ENCODE measurements at regions not wholly inside any gene's neighbourhood (a gene's known extent, or its start where the extent isn't known, plus 50 kb on each side); places are given as distances from the start of the nearest gene placed in this dataset.

DNA sequence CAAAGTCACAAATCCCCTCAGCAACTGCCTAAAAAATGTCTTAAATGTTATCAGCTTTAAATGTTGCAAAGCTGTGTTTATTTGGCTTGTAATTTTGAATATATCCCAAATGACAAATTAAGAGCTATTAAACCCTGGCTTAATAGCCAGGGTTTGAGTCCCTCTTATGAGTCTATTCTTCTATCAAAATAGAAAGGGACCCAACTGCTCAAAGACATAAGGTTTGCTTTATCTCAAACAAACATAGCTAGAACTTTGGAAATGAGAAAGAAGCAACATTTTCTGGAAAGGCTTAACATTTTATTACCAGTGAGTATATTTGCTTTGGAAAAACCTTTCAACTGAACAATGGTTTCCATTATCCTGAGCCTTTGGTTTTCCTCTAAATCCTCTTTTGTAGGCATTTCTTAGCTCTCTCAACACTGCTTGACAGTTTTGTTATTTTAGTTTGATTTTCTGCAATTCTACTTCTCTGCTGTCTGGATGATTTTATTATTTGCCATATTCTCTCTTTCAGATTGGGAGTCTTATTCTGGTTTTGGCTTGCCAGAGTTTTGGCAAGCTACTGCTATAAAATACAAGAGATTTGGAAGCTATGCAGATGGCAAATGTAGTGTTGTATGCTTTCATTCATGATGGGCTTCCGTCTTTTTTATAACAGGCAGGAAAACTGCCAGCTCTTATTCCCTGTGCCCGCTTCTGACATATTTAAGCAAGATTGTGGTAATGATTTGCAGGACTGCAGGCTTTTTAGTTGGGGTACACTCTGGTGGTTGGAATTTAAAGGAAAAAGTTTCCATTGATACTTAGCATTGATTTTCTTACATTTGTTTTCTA lies 734.9 kb downstream of the DTWD2 start:
- DNase-seq (ENCODE audit: low read depth in 2 of 2) = peak in 1 of 2 donors; percentile 0
- TF ChIP-seq, protein P1, sequence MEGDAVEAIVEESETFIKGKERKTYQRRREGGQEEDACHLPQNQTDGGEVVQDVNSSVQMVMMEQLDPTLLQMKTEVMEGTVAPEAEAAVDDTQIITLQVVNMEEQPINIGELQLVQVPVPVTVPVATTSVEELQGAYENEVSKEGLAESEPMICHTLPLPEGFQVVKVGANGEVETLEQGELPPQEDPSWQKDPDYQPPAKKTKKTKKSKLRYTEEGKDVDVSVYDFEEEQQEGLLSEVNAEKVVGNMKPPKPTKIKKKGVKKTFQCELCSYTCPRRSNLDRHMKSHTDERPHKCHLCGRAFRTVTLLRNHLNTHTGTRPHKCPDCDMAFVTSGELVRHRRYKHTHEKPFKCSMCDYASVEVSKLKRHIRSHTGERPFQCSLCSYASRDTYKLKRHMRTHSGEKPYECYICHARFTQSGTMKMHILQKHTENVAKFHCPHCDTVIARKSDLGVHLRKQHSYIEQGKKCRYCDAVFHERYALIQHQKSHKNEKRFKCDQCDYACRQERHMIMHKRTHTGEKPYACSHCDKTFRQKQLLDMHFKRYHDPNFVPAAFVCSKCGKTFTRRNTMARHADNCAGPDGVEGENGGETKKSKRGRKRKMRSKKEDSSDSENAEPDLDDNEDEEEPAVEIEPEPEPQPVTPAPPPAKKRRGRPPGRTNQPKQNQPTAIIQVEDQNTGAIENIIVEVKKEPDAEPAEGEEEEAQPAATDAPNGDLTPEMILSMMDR (IDR thresholded peaks at IDR 0.05; ENCODE audit: low read depth, low read length) = no peak
- H3K4me3 ChIP-seq (replicated peaks in 1 of 2; ENCODE audit: low read depth in 2 of 2, low read length in 2 of 2) = no peak overlapping the region

DNA sequence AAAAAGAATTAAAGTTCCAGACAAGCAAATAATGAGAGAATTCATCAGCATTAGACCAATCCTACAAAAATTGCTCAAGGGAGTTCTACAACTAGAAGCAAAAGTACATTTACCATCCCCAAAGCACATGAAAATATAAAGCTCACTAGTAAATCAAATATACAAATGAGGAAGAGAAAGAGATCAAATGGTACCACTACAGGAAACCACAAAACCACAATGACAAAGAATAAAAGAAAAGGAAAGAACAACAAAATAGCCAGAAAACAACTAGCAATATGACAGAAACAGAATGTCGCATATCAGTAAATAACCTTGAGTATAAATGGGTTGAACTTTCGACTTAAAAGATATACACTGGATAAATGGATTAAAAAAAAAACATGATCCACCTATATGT lies 739.0 kb downstream of the DTWD2 start:
- H3K4me3 ChIP-seq (replicated peaks in 1 of 2; ENCODE audit: low read depth in 2 of 2, low read length in 2 of 2) = no peak overlapping the region
- TF ChIP-seq, protein P1 (IDR thresholded peaks at IDR 0.05; ENCODE audit: low read depth, low read length) = no peak
- DNase-seq (ENCODE audit: low read depth in 2 of 2) = no peak

DNA sequence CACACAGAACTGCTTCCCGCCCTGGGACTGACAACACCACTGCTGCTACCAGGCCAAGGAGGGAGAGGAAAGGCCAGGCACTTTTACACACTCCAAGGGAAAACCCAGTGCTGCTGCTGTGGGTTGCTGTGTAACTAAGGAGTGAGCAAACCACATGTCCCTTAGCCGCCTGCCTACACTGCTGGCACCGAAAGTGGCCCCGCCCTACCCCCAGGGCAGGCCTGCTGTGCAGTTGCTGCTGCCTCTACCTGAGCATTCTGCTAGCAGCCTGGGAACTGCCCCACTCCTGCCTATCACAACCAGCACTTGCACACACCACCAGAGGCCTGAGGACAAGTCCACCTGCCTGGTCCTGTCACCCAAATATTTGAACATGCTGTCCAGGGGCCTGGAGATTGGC lies 740.9 kb downstream of the DTWD2 start:
- no peak overlapping the region for H3K4me3 ChIP-seq (replicated peaks in 1 of 2; ENCODE audit: low read depth in 2 of 2, low read length in 2 of 2)
- DNase-seq (ENCODE audit: low read depth in 2 of 2) = no peak
- TF ChIP-seq, protein P1 (IDR thresholded peaks at IDR 0.05; ENCODE audit: low read depth, low read length) = no peak

DNA sequence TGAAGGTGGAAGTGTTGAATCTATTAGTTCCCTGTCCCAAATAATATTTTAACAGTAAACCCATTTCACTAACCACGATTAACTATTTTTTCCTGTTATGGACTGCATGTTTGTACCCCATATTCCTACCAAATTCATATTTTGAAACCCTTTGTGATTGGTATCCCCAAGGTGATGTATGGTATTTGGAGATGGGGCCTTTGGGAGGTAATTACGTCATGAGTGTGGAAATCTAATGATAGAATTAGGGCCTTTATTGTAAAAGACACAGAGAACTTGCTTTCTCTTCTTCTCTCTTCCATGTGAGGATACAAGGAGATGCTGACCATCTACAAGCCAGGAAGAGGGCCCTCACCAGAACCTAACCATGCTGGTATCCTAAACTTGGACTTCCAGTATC lies 744.7 kb downstream of the DTWD2 start:
- no peak overlapping the region for H3K4me3 ChIP-seq (replicated peaks in 1 of 2; ENCODE audit: low read depth in 2 of 2, low read length in 2 of 2)
- no peak for DNase-seq (ENCODE audit: low read depth in 2 of 2)
- TF ChIP-seq, protein P1 (IDR thresholded peaks at IDR 0.05; ENCODE audit: low read depth, low read length) = no peak

DNA sequence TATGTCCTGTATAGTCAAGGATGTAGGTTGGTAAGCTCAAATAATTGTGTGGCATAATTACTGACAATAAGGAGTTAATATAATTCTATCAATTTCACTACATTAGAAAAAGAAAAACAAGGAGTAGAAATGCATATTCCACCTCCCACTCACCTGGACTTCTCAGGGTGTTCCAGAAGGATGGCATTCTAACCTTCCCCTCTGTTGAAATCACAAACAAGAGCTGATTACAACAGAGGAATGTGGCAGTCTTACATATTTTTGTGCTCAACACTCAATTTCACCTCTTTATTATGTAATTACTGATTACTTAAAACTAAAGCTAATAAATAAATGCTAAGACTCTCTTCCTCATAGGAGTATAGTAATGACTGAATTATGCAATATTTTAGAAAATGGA lies 745.3 kb downstream of the DTWD2 start:
- TF ChIP-seq, protein P1 (IDR thresholded peaks at IDR 0.05; ENCODE audit: low read depth, low read length) = no peak
- no peak overlapping the region for H3K4me3 ChIP-seq (replicated peaks in 1 of 2; ENCODE audit: low read depth in 2 of 2, low read length in 2 of 2)
- no peak for DNase-seq (ENCODE audit: low read depth in 2 of 2)

DNA sequence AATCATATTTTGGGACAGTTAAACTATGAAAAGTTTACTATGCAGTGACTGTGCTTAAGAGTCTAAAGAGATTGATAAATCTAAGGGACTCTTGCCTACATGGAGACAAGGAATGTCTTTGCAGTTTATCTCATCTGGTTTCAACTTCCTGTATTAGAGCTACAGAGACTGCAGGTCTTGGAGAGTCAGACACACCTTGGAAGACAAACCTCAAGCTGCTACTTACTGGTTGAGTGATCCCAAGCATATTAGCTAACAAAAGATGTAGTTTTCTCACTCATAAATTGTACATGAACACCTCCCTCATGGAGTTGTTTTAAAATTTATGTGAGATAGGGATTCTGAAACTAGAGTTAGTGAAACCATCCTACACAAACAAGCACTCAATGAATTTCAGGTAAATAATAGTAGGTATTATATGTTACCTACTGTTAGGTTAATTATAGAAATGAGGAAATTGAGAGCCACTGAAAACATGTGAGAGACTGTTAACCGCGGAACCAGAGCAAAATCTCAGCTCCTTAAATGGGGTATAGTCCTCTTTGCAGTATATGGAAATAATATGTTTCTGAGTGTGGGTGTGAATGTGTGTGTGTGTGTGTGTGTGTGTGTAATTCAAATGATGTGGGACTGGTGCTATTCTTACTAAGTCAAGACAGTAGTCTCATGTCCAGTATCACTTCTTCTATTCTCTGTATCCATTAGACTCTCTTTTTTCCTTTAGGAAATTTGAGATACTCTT lies 752.1 kb downstream of the DTWD2 start:
- DNase-seq (ENCODE audit: low read depth in 2 of 2) = no peak
- no peak overlapping the region for H3K4me3 ChIP-seq (replicated peaks in 1 of 2; ENCODE audit: low read depth in 2 of 2, low read length in 2 of 2)
- TF ChIP-seq, protein P1 (IDR thresholded peaks at IDR 0.05; ENCODE audit: low read depth, low read length) = no peak
